Large intestine (tissue), 3 donors: ENCODE measurements at regions not wholly inside any gene's neighbourhood (a gene's known extent, or its start where the extent isn't known, plus 50 kb on each side); places are given as distances from the start of the nearest gene placed in this dataset.

Experiments
- DNase-seq, 2 donors: peaks; one replicate each; pipeline versions ENCODE4 v3.0.0 to v3.0.0-alpha.2; 2013
- H3K27ac ChIP-seq: one replicate; pipeline ENCODE4 v1.5.1; 2013; ENCODE audit warnings: low read length
- H3K27me3 ChIP-seq: 2 replicates; pipeline ENCODE4 v1.6.1; 2013; ENCODE audit warnings: low read length; ENCODE audit not compliant: control insufficient read depth, insufficient read depth
- H3K36me3 ChIP-seq: 2 replicates; pipeline ENCODE4 v1.6.1; 2013; ENCODE audit warnings: low read length; ENCODE audit not compliant: control insufficient read depth, insufficient read depth
- H3K4me1 ChIP-seq: one replicate; pipeline ENCODE4 v1.6.1; 2013; ENCODE audit warnings: low read length; ENCODE audit not compliant: control insufficient read depth, insufficient read depth
- H3K4me3 ChIP-seq: one replicate; pipeline ENCODE4 v1.5.1; 2013; ENCODE audit warnings: low read length
- H3K9me3 ChIP-seq: one replicate; pipeline ENCODE4 v1.6.1; 2013; ENCODE audit warnings: mild to moderate bottlenecking, low read depth, low read length, moderate library complexity; ENCODE audit not compliant: control insufficient read depth
- WGBS: methylation state at CpG from one replicate; pipeline ENCODE4 v1.1.5; 2013; ENCODE audit warnings: low lambda C conversion rate; ENCODE audit not compliant: insufficient coverage; 5-methylcytosine and 5-hydroxymethylcytosine counted together

GRCh38 chr10:106395041-106395749, 769.3 kb downstream of the SORCS1 start:
- 100% methylated on average over 2 of the region's 3 CpGs for WGBS
- no peak for DNase-seq
- H3K36me3 ChIP-seq = no peaks in the 10 kb centered on the region
- no peaks in the 10 kb centered on the region for H3K4me1 ChIP-seq
- H3K4me3 ChIP-seq = no peak overlapping the region
- no peaks in the 10 kb centered on the region for H3K9me3 ChIP-seq
- no peaks in the 10 kb centered on the region for H3K27me3 ChIP-seq
- no peak overlapping the region for H3K27ac ChIP-seq

GRCh38 chr10:106392778-106393177, 771.7 kb downstream of the SORCS1 start:
- WGBS = 100% methylated on average over 1 of the region's 4 CpGs
- H3K4me3 ChIP-seq = no peak overlapping the region
- no peaks in the 10 kb centered on the region for H3K27me3 ChIP-seq
- no peaks in the 10 kb centered on the region for H3K4me1 ChIP-seq
- no peaks in the 10 kb centered on the region for H3K9me3 ChIP-seq
- no peak for DNase-seq
- H3K27ac ChIP-seq = no peak overlapping the region
- H3K36me3 ChIP-seq = no peaks in the 10 kb centered on the region

GRCh38 chr10:106387063-106387462, 777.4 kb downstream of the SORCS1 start:
- Histone ChIP-seq H3K4me1 (no peaks in the 10 kb centered on the region), H3K9me3 (no peaks in the 10 kb centered on the region), H3K27ac (no peak overlapping the region), H3K27me3 (no peaks in the 10 kb centered on the region), H3K36me3 (no peaks in the 10 kb centered on the region), H3K4me3 (no peak overlapping the region)
- DNase-seq = no peak

- DNase-seq = no peak
- 92% methylated on average over 2 of the region's 5 CpGs for whole genome bisulfite sequencing
- H3K9me3 ChIP-seq = no peaks in the 10 kb centered on the region
Measured at GRCh38 chr10:106384496-106384895, 780.0 kb downstream of the SORCS1 start.

GRCh38 chr10:106380706-106381105, 783.8 kb downstream of the SORCS1 start:
- no peak for DNase-seq
- Histone ChIP-seq H3K27me3 (no peaks in the 10 kb centered on the region), H3K9me3 (no peaks in the 10 kb centered on the region), H3K27ac (no peak overlapping the region), H3K36me3 (no peaks in the 10 kb centered on the region), H3K4me3 (no peak overlapping the region), H3K4me1 (no peaks in the 10 kb centered on the region)
- WGBS = 83% methylated on average over 1 of the region's 3 CpGs

More at GRCh38 chr10:106384496-106384895, 780.0 kb downstream of the SORCS1 start:
- H3K36me3 ChIP-seq = no peaks in the 10 kb centered on the region
- H3K27me3 ChIP-seq = no peaks in the 10 kb centered on the region
- no peak overlapping the region for H3K4me3 ChIP-seq
- no peak overlapping the region for H3K27ac ChIP-seq
- no peaks in the 10 kb centered on the region for H3K4me1 ChIP-seq

- DNase-seq = no peak
- no peaks in the 10 kb centered on the region for H3K27me3 ChIP-seq
- no peaks in the 10 kb centered on the region for H3K9me3 ChIP-seq
- H3K27ac ChIP-seq = no peak overlapping the region
- H3K4me3 ChIP-seq = no peak overlapping the region
- H3K4me1 ChIP-seq = no peaks in the 10 kb centered on the region
- H3K36me3 ChIP-seq = no peaks in the 10 kb centered on the region
- 100% methylated on average over 3 of the region's 3 CpGs for WGBS
Measured at GRCh38 chr10:106378251-106378650, 786.3 kb downstream of the SORCS1 start.

GRCh38 chr10:106370751-106371150, 793.8 kb downstream of the SORCS1 start:
- 71% methylated on average over 3 of the region's 6 CpGs for WGBS
- Histone ChIP-seq H3K27me3 (no peaks in the 10 kb centered on the region), H3K9me3 (no peaks in the 10 kb centered on the region), H3K27ac (no peak overlapping the region), H3K4me3 (no peak overlapping the region), H3K4me1 (no peaks in the 10 kb centered on the region), H3K36me3 (no peaks in the 10 kb centered on the region)
- DNase-seq = no peak

GRCh38 chr10:106360870-106361269, 803.6 kb downstream of the SORCS1 start:
- Histone ChIP-seq H3K27me3 (no peaks in the 10 kb centered on the region), H3K27ac (no peak overlapping the region), H3K4me1 (no peaks in the 10 kb centered on the region), H3K4me3 (no peak overlapping the region), H3K9me3 (no peaks in the 10 kb centered on the region), H3K36me3 (no peaks in the 10 kb centered on the region)
- DNase-seq = no peak
- no CpG with 5 or more reads among the region's 2 CpGs for WGBS

GRCh38 chr10:106355450-106355849, 809.1 kb downstream of the SORCS1 start:
- no peaks in the 10 kb centered on the region for H3K9me3 ChIP-seq
- H3K27me3 ChIP-seq = no peaks in the 10 kb centered on the region
- DNase-seq = no peak
- H3K36me3 ChIP-seq = no peaks in the 10 kb centered on the region
- H3K27ac ChIP-seq = no peak overlapping the region
- H3K4me1 ChIP-seq = no peaks in the 10 kb centered on the region
- no peak overlapping the region for H3K4me3 ChIP-seq
- no CpG with 5 or more reads among the region's 2 CpGs for WGBS

- no peak for DNase-seq
- no peak overlapping the region for H3K4me3 ChIP-seq
- H3K27ac ChIP-seq = no peak overlapping the region
Measured at GRCh38 chr10:106348933-106349332, 815.6 kb downstream of the SORCS1 start.

GRCh38 chr10:106347547-106347946, 817.0 kb downstream of the SORCS1 start:
- no peaks in the 10 kb centered on the region for H3K9me3 ChIP-seq

More at GRCh38 chr10:106348933-106349332, 815.6 kb downstream of the SORCS1 start:
- H3K36me3 ChIP-seq = no peaks in the 10 kb centered on the region
- no peaks in the 10 kb centered on the region for H3K27me3 ChIP-seq
- no peaks in the 10 kb centered on the region for H3K9me3 ChIP-seq
- no peaks in the 10 kb centered on the region for H3K4me1 ChIP-seq

More at GRCh38 chr10:106347547-106347946, 817.0 kb downstream of the SORCS1 start:
- H3K36me3 ChIP-seq = no peaks in the 10 kb centered on the region
- no peaks in the 10 kb centered on the region for H3K27me3 ChIP-seq
- H3K4me3 ChIP-seq = no peak overlapping the region
- no CpG with 5 or more reads among the region's 2 CpGs for WGBS
- DNase-seq = no peak
- no peaks in the 10 kb centered on the region for H3K4me1 ChIP-seq
- H3K27ac ChIP-seq = no peak overlapping the region
